ENCODE measurements at regions not wholly inside any gene's neighbourhood (a gene's known extent, or its start where the extent isn't known, plus 50 kb on each side); places are given as distances from the start of the nearest gene placed in this dataset.

GRCh38 chr18:67652288-67652687 is 135.8 kb upstream of the DSEL start:
- TF ChIP-seq CTCF (conservative IDR thresholded peaks at IDR 0.05 in 1 of 2, IDR thresholded peaks at IDR 0.05 in 1 of 2; ENCODE audit: extremely low read depth in 1 of 2, insufficient read depth in 1 of 2, low read depth in 1 of 2, low read length in 2 of 2) (no peak), EZH2 (IDR thresholded peaks at IDR 0.05; ENCODE audit: borderline replicate concordance, low read length) (no peak)

Data from mammary epithelial cell (primary cell).